HCT116 (cell line): ENCODE measurements at regions not wholly inside any gene's neighbourhood (a gene's known extent, or its start where the extent isn't known, plus 50 kb on each side); places are given as distances from the start of the nearest gene placed in this dataset.

Experiments used
- ATAC-seq: fragments of 200-7000 bp; cut with Tn5 transposase; 2 replicates; pipeline ENCODE4 v1.9.1; 2020; ENCODE audit warnings: mild to moderate bottlenecking, moderate library complexity
- BruUV-seq: library from RNA; stranded (reverse); fragments of 400-500 nt; replicated peaks from 2 replicates; lab custom pipeline; 2021; lab: Mats Ljungman, UMichigan
- CTCF ChIA-PET: fragments of 300-600 bp; sonication (Branson Sonifier 250); formaldehyde crosslinking; loops from one replicate; lab custom pipeline; 2021; ENCODE audit warnings: antibody characterized with exemption; lab: Charles Lee
- POLR2A ChIA-PET: fragments of 300-600, 350-600 bp; sonication (Branson Sonifier 250); formaldehyde crosslinking; loops from one replicate; lab custom pipeline; 2021; ENCODE audit warnings: antibody characterized with exemption; lab: Charles Lee
- RAD21 ChIA-PET, 2 experiments: fragments of 300-600 bp; sonication (Branson Sonifier 250); formaldehyde crosslinking; loops; one replicate each; lab custom pipeline; 2023; ENCODE audit warnings: low total read pairs in 2 of 2; ENCODE audit not compliant: uncharacterized antibody in 2 of 2, unreplicated experiment in 2 of 2, low non-redundant PET in 1 of 2; lab: Charles Lee
- DNase-seq: peaks from one replicate; pipeline ENCODE4 v3.0.0-alpha.2; 2010; ENCODE audit warnings: low read depth, low spot score
- H2AFZ ChIP-seq: fragments of 200-600 bp; shearing (Covaris generic), sonication (generic); 2 replicates; pipeline ENCODE4 v1.6.1; 2017; ENCODE audit warnings: low read depth, mixed run types, mixed read lengths, antibody characterized with exemption, low read length; ENCODE audit not compliant: poor library complexity, severe bottlenecking
- H3K27ac ChIP-seq: 2 replicates; pipeline ENCODE4 v1.5.1; 2012; ENCODE audit warnings: low read depth, low read length
- H3K27me3 ChIP-seq: fragments of 200-600 bp; sonication (generic); 2 replicates; pipeline ENCODE4 v1.6.1; 2016; ENCODE audit warnings: mixed run types, low read length, mixed read lengths; ENCODE audit not compliant: insufficient read depth
- H3K36me3 ChIP-seq, 2 experiments: fragments of 200-500 bp in 1 of 2; fragments of 200-600 bp in 1 of 2; sonication (Bioruptor generic) in 1 of 2; sonication (generic) in 1 of 2; 2 replicates each; pipeline versions ENCODE4 v1.5.1 to v1.6.1; 2014 to 2016; ENCODE audit warnings: low read length in 2 of 2, inconsistent platforms in 1 of 2, mixed read lengths in 1 of 2, mixed run types in 1 of 2; ENCODE audit not compliant: insufficient read depth in 2 of 2, control insufficient read depth in 1 of 2
- H3K4me1 ChIP-seq, 2 experiments: fragments of 200-600 bp in 1 of 2; sonication (generic) in 1 of 2; 2 replicates each; pipeline versions ENCODE4 v1.5.1 to v1.6.1; 2012 to 2017; ENCODE audit warnings: low read length in 2 of 2, inconsistent platforms in 1 of 2, mild to moderate bottlenecking in 1 of 2, mixed read lengths in 1 of 2, mixed run types in 1 of 2, moderate library complexity in 1 of 2; ENCODE audit not compliant: insufficient read depth in 2 of 2, control insufficient read depth in 1 of 2
- H3K4me2 ChIP-seq: fragments of 200-600 bp; sonication (generic); 2 replicates; pipeline ENCODE4 v1.6.1; 2017; ENCODE audit warnings: mixed run types, low read length, mixed read lengths
- H3K4me3 ChIP-seq, 2 experiments: fragments of 200-600 bp in 1 of 2; sonication (generic) in 1 of 2; replicated peaks in 1 of 2; 2 replicates each; pipeline ENCODE4 v1.5.1; 2011 to 2016; ENCODE audit warnings: low read length in 2 of 2, control low read depth in 1 of 2, low read depth in 1 of 2, mild to moderate bottlenecking in 1 of 2, mixed read lengths in 1 of 2, mixed run types in 1 of 2
- H3K79me2 ChIP-seq: fragments of 200-600 bp; sonication (generic); 2 replicates; pipeline ENCODE4 v1.6.1; 2017; ENCODE audit warnings: mild to moderate bottlenecking, mixed run types, low read length, moderate library complexity, mixed read lengths; ENCODE audit not compliant: insufficient read depth
- H3K9ac ChIP-seq: fragments of 200-600 bp; sonication (generic); 2 replicates; pipeline ENCODE4 v1.6.1; 2016; ENCODE audit warnings: low read length, mixed read lengths
- H3K9me2 ChIP-seq: fragments of 200-600 bp; sonication (generic), shearing (Covaris generic); 2 replicates; pipeline ENCODE4 v1.6.1; 2017; ENCODE audit warnings: mixed run types, mild to moderate bottlenecking, moderate library complexity; ENCODE audit not compliant: insufficient read depth
- H3K9me3 ChIP-seq, 2 experiments: fragments of 200-500 bp in 1 of 2; fragments of 200-600 bp in 1 of 2; sonication (Bioruptor generic) in 1 of 2; sonication (generic) in 1 of 2; 2 replicates each; pipeline ENCODE4 v1.6.1; 2014 to 2017; ENCODE audit warnings: low read length in 2 of 2, mixed read lengths in 2 of 2, inconsistent platforms in 1 of 2, low read depth in 1 of 2, mild to moderate bottlenecking in 1 of 2, mixed run types in 1 of 2, moderate library complexity in 1 of 2; ENCODE audit not compliant: control insufficient read depth in 1 of 2, insufficient read depth in 1 of 2
- H4K20me1 ChIP-seq: fragments of 200-600 bp; sonication (generic), shearing (Covaris generic); 2 replicates; pipeline ENCODE4 v1.6.1; 2017; ENCODE audit warnings: mixed run types, mild to moderate bottlenecking, moderate library complexity; ENCODE audit not compliant: insufficient read depth
- EGR1 ChIP-seq: IDR thresholded peaks from 2 replicates; pipeline ENCODE4 v1.6.1; 2012; ENCODE audit warnings: low read depth
- REST ChIP-seq: IDR thresholded peaks from 2 replicates; pipeline ENCODE4 v1.6.1; 2012; ENCODE audit warnings: low read depth
- SIN3A ChIP-seq: IDR thresholded peaks from 2 replicates; pipeline ENCODE4 v1.6.1; 2012; ENCODE audit warnings: low read depth
- TCF7L2 ChIP-seq: IDR thresholded peaks from 2 replicates; pipeline ENCODE4 v1.7.0; 2011; ENCODE audit warnings: borderline replicate concordance, inconsistent platforms; ENCODE audit not compliant: insufficient read depth, insufficient read length; ENCODE audit errors: extremely low read depth
- YY1 ChIP-seq: IDR thresholded peaks from 2 replicates; pipeline ENCODE4 v1.6.1; 2011; ENCODE audit warnings: low read length, low read depth, moderate library complexity, mild to moderate bottlenecking; ENCODE audit not compliant: insufficient replicate concordance; ENCODE audit errors: extremely low read depth
- ZFX ChIP-seq: fragments of 450-650 bp; IDR thresholded peaks from 2 replicates; pipeline ENCODE4 v1.6.1; 2017
- intact Hi-C: fragments of 100-400 bp; cut with micrococcal nuclease; formaldehyde crosslinking; loops from 2 replicates; pipeline ENCODE4 v1.10.0; 2022

- Histone ChIP-seq H3K9me3 (no peaks in the 10 kb centered on the region), H3K27me3 (no peaks in the 10 kb centered on the region), H3K4me1 (peaks cover 0 to 3% of the 10 kb centered on the region in 2 experiments; a peak in 1 of 4 replicates), H3K9me2 (no peaks in the 10 kb centered on the region), H4K20me1 (no peaks in the 10 kb centered on the region), H2AFZ (no peak overlapping the region), H3K79me2 (no peaks in the 10 kb centered on the region), H3K27ac (no peak overlapping the region)
- no peak for DNase-seq
- POLR2A ChIA-PET, result no interaction called here
- intact Hi-C loops, result no loop called here
- no peak for ATAC-seq
- no TSS peak for BruUV-seq
- RAD21 ChIA-PET, result no interaction called here
- TF ChIP-seq TCF7L2 (no peak), EGR1 (no peak), SIN3A (no peak), REST (no peak), ZFX (no peak), YY1 (no peak)
- TF ChIP-seq, all 23 proteins: peak for 0
- no peak overlapping the region for H3K4me3 ChIP-seq
- H3K36me3 ChIP-seq, result no peaks in the 10 kb centered on the region
- CTCF ChIA-PET, result no interaction called here
- H3K9ac ChIP-seq, result no peak overlapping the region
- H3K4me2 ChIP-seq, result no peak overlapping the region
Observed at GRCh38 chr6:11833626-11834592, 55.3 kb upstream of the ADTRP start.
